T-helper 1 cell treated with Interleukin-12 subunit alpha and Interleukin-12 subunit beta and Interleukin-4 antibody, amounts not matched to agents 30 μg/mL and 1 μg/mL, for 36 hours (primary cell): ENCODE measurements at regions not wholly inside any gene's neighbourhood (a gene's known extent, or its start where the extent isn't known, plus 50 kb on each side); places are given as distances from the start of the nearest gene placed in this dataset.
"Not testable (repeated sequence)": the region's sequence is repeated elsewhere in the genome, so short reads cannot be mapped to it uniquely, and the experiment has no call there.

Experiments used
- H3K27ac Mint-ChIP-seq: one replicate; pipeline ENCODE4 v1.8.0; 2021; ENCODE audit warnings: mild to moderate bottlenecking, mixed read lengths
- H3K27me3 Mint-ChIP-seq: one replicate; pipeline ENCODE4 v1.8.0; 2021; ENCODE audit warnings: low read depth, mixed read lengths
- H3K36me3 Mint-ChIP-seq: one replicate; pipeline ENCODE4 v1.8.0; 2021; ENCODE audit warnings: low read depth, mixed read lengths
- H3K4me1 Mint-ChIP-seq: one replicate; pipeline ENCODE4 v1.8.0; 2021; ENCODE audit warnings: low read depth, mixed read lengths
- H3K4me3 Mint-ChIP-seq: one replicate; pipeline ENCODE4 v1.8.0; 2021; ENCODE audit warnings: mild to moderate bottlenecking, moderate library complexity, mixed read lengths
- H3K9me3 Mint-ChIP-seq: one replicate; pipeline ENCODE4 v1.8.0; 2021; ENCODE audit warnings: mixed read lengths

DNA sequence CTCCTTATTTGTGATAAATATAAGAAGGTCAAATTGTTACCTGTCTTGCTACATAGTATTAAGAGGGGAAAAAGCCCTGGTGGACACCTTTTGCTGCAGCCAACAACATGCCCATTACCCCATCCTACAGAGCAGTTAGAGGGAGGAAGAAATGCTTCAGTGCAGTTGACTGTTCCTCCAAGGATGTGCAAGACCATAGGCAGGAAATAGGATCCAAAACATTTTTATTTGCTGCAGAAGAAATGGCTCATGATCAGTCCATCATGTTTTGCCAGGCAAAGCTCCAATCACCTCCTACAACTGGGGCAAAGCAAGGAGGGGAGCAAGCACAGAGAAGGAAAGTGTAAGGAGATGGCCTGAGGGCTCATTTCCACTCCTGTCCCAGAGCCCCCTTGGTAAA is 399.1 kb upstream of the PIK3R1 start:
- no peaks in the 10 kb centered on the region for H3K4me1 Mint-ChIP-seq
- no peak overlapping the region for H3K4me3 Mint-ChIP-seq
- no peaks in the 10 kb centered on the region for H3K27me3 Mint-ChIP-seq
- no peak overlapping the region for H3K27ac Mint-ChIP-seq
- no peaks in the 10 kb centered on the region for H3K36me3 Mint-ChIP-seq
- H3K9me3 Mint-ChIP-seq, result peaks cover 4% of the 10 kb centered on the region

DNA sequence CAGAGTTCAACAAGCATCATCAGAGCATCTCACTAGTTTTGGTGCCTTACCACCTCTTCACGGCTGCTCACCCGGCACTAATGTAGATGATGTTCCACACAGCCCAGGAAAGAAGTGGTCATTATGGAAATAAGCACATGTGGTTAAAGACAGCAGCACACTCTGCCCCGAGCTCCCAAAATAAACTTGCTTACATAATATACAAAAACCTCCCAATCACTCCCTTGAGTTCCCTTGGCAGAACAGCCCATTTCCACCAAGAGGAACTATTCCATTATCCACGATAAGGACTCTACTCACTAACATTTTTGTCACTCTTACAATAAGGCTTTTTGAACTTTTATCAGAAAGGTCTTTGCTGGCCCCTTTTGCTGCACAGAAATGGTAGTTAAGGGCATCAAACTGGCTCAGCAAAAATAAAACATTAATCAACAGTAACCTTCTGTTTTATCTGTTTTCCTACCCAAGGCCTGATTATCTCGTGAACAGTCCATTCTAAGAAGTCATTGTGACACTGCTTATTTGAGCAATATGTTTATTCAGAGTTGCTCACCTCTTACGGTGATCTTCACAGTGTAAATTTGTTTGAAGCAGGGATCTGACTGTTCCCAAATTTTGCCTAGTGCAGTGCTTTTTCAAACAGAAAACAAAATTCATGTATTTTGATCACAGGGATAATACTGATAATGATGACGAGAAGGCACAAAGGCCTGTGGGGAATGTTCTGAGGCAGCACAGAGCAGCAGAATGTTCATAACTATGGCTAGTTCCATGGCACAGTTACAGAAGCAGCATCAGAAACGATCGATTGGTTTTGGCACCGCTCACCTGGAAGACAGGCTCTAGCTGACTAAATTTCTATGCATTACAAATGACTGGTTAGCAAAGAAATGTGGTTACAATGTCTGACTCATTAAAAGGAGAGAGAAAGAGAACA is 399.8 kb upstream of the PIK3R1 start:
- Mint-ChIP-seq H3K4me3 (no peak overlapping the region), H3K36me3 (no peaks in the 10 kb centered on the region), H3K27me3 (no peaks in the 10 kb centered on the region), H3K27ac (no peak overlapping the region), H3K4me1 (no peaks in the 10 kb centered on the region), H3K9me3 (peaks cover 4% of the 10 kb centered on the region)

DNA sequence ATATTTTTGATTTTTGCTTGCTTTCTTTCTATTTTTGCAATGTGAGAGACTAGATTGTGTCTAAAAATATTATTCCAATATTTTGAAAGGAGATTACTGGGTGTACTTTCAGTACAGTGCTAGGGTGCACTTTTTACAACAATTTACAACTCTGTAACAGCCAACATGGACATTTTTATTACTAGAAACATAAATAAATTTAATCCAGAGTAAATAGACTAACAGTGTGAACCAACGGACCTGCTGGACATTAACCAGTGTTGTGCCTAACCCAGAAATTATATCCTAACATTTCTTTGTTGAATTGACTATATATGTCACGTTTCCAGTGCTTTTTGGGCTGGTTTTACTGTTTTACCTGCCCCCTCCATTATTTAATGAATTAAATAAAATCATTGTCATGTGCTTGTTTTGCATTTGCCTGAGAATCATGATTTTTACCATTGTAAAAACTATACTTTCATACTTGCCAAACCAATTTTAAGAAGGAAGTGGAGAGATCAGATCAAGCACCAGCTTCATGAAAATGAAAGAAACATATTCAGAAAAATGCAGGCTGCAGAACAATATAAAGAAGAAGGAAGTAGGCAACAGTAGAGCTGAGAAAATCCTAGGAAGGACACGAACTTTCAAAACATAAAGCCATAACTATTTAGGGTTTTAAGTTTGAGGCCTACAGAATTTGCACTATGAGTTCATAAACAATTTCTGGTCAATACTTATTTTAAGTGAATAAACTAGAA is 400.8 kb upstream of the PIK3R1 start:
- peaks cover 4% of the 10 kb centered on the region for H3K9me3 Mint-ChIP-seq
- no peaks in the 10 kb centered on the region for H3K36me3 Mint-ChIP-seq
- no peaks in the 10 kb centered on the region for H3K4me1 Mint-ChIP-seq
- H3K4me3 Mint-ChIP-seq, result no peak overlapping the region
- H3K27me3 Mint-ChIP-seq, result no peaks in the 10 kb centered on the region
- H3K27ac Mint-ChIP-seq, result no peak overlapping the region

DNA sequence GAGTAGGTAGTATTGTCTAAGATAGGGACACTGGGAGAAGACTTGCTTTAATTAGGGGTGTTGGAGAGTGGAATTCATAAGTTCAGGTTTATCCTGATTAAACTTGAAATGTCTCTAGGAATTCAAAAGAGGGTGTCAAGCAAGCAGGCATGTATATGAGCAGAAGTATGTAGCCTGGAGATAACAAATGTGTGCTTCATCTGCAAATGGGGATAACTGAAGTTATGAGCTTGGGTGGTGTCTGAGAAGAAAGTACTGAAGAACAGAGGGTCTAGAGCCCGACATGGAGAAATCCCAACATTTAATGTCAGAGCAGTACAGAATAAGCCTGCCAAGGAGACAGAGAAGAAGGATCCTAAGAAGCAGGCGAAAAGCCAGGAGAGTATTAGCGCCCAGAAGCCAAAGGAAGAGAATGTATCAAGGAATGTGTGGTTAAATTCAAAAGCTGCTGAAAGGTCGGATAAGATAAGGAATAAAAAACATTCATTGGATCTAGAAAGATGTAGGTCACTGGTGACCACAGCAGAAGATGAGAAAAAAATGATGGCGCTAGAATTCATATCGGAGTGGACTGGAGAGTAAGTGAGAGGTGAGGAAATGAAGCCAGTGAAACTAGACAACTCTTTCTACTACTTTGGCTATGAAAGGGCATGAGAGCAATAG is 401.5 kb upstream of the PIK3R1 start:
- no peaks in the 10 kb centered on the region for H3K27me3 Mint-ChIP-seq
- no peaks in the 10 kb centered on the region for H3K36me3 Mint-ChIP-seq
- H3K4me3 Mint-ChIP-seq, result no peak overlapping the region
- H3K27ac Mint-ChIP-seq, result no peak overlapping the region
- no peaks in the 10 kb centered on the region for H3K4me1 Mint-ChIP-seq
- peaks cover 4% of the 10 kb centered on the region for H3K9me3 Mint-ChIP-seq

DNA sequence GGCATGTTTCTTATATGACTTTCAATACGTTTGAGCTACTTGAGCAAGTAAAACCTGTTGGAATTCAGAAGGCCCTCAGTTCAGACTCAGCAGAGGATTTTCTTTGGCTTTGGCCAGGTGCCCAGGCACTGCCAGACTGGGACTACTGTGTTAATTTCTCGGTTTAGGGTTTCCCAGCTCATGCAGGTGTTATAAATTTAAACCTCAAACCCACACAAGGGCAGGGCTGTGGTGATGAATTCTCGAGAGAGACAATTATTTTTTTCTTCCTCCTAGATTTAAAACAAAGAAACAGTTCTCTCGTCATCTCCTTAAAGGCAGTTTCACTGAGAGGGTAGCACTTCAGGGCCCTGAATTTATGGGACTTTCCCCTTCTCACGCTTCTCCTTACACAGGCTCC is 406.0 kb upstream of the PIK3R1 start:
- no peak overlapping the region for H3K4me3 Mint-ChIP-seq
- H3K36me3 Mint-ChIP-seq, result no peaks in the 10 kb centered on the region

DNA sequence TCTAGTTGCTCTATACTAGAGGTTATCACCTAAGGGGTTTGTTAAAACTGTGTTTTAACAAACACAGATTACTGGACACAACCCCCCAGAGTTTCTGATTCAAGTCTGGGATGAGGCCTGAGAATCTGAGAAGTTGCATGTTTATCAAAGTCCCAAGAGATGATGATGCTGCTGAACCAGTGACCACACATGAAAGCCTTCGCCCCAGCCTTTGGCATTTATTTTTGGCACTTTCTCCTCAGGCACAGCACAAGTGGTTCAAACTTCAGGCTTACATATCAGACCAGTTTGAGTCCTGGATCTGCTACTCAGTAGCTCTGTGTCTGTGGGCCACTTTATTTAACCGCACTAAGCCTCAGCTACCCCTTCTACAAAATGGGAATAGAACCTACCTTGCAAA is 407.2 kb upstream of the PIK3R1 start:
- H3K4me1 Mint-ChIP-seq, result no peaks in the 10 kb centered on the region
- H3K27ac Mint-ChIP-seq, result no peak overlapping the region
- no peaks in the 10 kb centered on the region for H3K9me3 Mint-ChIP-seq
- H3K36me3 Mint-ChIP-seq, result no peaks in the 10 kb centered on the region
- H3K4me3 Mint-ChIP-seq, result no peak overlapping the region
- H3K27me3 Mint-ChIP-seq, result no peaks in the 10 kb centered on the region

More for the DNA sequence above, 406.0 kb upstream of the PIK3R1 start:
- Mint-ChIP-seq H3K4me1 (no peaks in the 10 kb centered on the region), H3K27me3 (no peaks in the 10 kb centered on the region), H3K9me3 (no peaks in the 10 kb centered on the region), H3K27ac (no peak overlapping the region)

DNA sequence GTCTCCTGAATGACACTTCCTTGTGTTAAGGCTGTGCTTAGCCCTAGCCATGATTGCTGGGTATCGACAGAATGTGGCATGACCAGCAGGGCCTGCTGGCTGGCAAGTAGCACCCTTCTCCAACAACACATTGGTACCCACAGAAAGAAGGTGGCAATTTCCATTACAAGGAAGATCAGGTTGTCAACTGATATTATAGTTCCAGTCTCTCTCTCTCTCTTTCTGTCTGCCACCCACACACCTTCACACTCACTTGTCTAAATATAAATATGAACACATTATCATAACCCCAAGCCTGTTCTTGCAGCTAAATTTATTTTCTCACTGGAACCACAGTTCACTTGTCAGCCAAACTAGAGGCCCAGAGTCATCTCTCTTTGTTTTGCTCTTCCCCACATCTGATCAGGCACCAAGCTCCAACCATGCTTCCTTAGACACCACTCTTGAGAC is 408.1 kb upstream of the PIK3R1 start:
- Mint-ChIP-seq H3K4me3 (no peak overlapping the region), H3K27me3 (no peaks in the 10 kb centered on the region), H3K36me3 (no peaks in the 10 kb centered on the region), H3K27ac (no peak overlapping the region), H3K4me1 (peaks cover 2% of the 10 kb centered on the region), H3K9me3 (no peaks in the 10 kb centered on the region)

DNA sequence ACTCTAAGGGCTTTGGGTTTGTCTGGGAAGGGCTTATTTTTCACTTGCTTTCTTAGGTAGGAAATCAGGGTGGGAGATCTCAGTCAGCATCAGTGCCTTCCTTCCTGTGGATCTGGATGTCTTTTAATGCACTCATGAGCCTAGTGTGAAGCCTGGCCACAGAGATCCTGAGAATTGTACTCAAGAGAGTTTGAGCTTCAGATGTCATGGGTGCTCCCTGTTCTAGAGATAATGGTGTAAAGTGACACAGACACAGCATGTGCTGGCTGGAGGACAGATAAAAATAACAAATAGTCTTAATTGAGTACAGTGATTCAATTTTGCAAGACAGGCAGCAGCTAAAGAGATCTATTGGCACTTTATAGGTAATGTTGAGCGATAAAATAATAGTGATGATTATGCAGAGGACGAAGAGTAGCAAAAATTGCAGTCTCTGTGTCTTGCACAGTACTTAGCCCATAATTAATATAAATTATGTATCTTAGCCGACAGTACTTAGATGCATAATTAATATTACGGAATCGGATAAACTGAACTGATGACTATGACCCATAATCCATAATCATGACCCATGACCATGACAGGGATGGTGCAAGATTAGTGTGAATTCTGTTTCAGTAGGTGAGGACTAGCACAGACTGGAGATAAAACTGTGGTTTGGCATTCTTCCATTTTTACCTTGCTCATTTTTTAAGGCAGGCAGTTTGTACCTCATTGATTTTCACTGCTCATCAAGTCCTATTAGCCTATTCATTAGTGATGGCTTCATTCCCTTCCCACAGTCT is 408.7 kb upstream of the PIK3R1 start:
- H3K4me1 Mint-ChIP-seq, result peaks cover 2% of the 10 kb centered on the region
- H3K27ac Mint-ChIP-seq, result no peak overlapping the region
- H3K36me3 Mint-ChIP-seq, result no peaks in the 10 kb centered on the region
- H3K4me3 Mint-ChIP-seq, result no peak overlapping the region
- H3K9me3 Mint-ChIP-seq, result no peaks in the 10 kb centered on the region
- H3K27me3 Mint-ChIP-seq, result no peaks in the 10 kb centered on the region

DNA sequence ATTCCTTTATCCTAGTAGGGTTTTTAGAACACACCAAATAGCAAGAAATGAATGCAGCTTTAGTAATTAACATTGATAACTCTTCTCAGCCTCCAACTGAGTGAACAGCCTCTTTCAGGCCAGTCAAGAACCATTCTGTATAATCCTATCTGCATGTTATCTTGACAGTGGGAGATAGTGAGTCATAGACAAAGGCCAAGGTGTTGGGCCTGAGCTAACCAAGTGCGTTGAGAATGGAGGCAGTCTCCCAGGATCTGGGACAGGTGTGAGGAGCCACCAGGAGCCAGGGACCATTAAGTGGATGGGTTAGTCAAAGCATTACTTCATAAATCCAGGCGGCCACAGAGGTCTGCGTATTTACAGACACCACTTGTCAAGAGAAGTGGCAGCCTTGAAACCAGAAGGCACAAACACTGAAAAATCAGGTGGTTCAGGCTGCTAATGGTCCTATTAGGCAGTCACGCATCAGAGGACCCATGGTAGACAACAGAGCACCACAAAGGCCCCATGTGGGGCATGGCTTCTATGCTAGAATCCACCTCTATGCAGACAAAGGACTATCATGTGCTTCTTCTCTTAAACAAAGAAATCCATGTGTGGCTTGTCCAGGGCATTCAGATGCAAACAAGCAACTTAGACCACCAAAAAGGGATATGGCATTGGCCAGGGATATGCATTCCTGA is 409.7 kb upstream of the PIK3R1 start:
- Mint-ChIP-seq H3K4me3 (no peak overlapping the region), H3K27ac (no peak overlapping the region), H3K27me3 (no peaks in the 10 kb centered on the region), H3K36me3 (no peaks in the 10 kb centered on the region), H3K9me3 (no peaks in the 10 kb centered on the region), H3K4me1 (peaks cover 2% of the 10 kb centered on the region)

DNA sequence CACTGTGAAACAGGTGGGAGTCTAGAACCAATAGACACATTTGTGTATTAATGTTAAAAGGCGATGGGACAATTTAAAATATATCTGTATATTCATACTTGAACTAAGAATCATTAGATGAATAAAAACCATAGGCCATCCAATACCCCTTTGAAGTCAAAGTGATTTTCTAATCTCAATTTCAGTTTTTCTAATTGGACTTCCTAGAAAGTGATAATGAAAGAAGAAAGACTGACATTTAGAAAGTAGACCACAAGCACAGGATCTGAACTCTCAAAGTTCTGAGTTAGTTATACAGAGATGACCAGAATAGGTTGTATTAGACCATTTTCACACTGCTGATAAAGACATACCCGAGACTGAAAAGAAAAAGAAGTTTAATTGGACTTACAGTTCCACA is 412.8 kb upstream of the PIK3R1 start:
- Mint-ChIP-seq H3K4me1 (peaks cover 2% of the 10 kb centered on the region), H3K9me3 (no peaks in the 10 kb centered on the region), H3K4me3 (no peak overlapping the region), H3K27me3 (no peaks in the 10 kb centered on the region), H3K36me3 (no peaks in the 10 kb centered on the region), H3K27ac (no peak overlapping the region)

DNA sequence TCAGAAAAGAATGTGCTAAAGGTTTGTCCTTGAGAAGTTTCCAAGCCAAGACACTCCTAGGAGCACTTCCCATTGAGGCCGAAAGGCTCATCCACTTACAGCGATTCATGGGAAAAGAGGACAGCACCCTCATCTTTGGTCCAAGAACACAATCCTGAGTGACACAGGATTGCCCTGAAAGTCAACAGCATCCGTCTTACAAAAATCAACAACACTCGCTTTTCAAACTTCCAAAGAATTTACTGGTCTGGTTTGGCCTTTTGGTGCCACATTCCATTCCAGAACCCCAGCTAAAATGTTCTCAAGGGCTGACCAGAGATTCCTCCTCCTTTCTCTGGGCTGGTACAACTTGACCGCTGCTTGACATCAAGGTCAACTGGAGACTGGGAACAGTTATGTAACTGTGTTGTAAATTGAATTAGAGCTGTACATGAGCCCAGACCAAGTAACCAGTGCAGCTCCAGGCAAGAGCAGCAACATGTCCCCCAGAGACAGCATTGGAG is 415.8 kb upstream of the PIK3R1 start:
- Mint-ChIP-seq H3K36me3 (no peaks in the 10 kb centered on the region), H3K9me3 (no peaks in the 10 kb centered on the region), H3K4me1 (peaks cover 2% of the 10 kb centered on the region), H3K27ac (no peak overlapping the region), H3K4me3 (no peak overlapping the region), H3K27me3 (no peaks in the 10 kb centered on the region)

DNA sequence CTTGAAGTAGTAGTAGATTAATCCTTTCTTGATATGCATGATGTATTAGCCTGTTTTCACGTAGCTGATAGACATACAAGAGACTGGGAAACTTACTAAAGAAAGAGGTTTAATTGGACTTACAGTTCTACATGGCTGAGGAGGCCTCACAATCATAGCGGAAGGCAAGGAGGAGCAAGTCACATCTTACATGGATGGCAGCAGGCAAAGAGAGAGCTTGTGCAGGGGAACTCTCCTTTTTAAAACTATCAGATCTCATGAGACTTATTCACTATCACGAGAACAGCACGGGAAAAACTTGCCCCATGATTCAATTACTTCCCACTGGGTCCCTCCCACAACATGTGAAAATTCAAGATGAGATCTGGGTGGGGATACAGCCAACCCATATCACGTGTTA is 417.1 kb upstream of the PIK3R1 start:
- not testable (repeated sequence) for H3K27ac Mint-ChIP-seq, H3K27me3 Mint-ChIP-seq, H3K4me3 Mint-ChIP-seq, H3K4me1 Mint-ChIP-seq, H3K36me3 Mint-ChIP-seq, H3K9me3 Mint-ChIP-seq

DNA sequence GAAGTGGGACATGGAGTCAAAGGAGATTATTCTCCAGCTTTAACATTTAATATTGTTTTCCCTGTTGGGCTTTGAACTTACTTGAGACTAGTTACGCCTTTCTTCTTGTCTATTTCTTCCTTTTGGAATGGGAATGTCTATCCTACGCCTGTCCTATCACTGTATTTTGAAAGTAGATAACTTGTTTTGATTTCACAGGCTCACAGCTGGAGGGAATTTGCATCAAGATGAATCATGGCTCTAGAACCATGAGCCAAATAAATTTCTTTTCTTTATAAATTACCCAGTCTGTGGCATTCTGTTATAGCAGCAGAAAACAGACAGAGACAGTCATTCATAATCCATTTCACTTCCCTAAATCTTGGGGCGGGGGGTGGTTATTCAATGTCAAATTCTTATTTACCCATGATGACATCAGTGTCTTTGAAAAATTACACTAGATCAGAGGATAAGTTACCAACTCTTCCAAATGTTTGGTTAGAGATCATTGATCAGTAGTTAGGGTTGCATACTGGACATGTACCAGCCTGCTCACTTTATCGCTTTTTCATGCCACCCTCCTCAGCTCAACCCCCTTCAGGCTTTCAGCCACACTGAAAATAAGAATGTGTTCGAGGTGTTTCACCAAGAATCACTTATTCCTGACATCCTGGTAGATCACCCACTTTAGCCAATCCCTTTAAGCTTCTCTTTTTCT is 419.6 kb upstream of the PIK3R1 start:
- H3K4me3 Mint-ChIP-seq, result no peak overlapping the region
- no peak overlapping the region for H3K27ac Mint-ChIP-seq
- no peaks in the 10 kb centered on the region for H3K4me1 Mint-ChIP-seq
- no peaks in the 10 kb centered on the region for H3K36me3 Mint-ChIP-seq
- H3K27me3 Mint-ChIP-seq, result no peaks in the 10 kb centered on the region
- no peaks in the 10 kb centered on the region for H3K9me3 Mint-ChIP-seq
